ENCODE measurements at regions not wholly inside any gene's neighbourhood (a gene's known extent, or its start where the extent isn't known, plus 50 kb on each side); places are given as distances from the start of the nearest gene placed in this dataset.

GRCh38 chr13:84297251-84297650 is 415.0 kb upstream of the SLITRK1 start:
- TF ChIP-seq POLR2A (IDR thresholded peaks at IDR 0.05; ENCODE audit: low read depth, low read length) (no peak), BHLHE40 (IDR thresholded peaks at IDR 0.05; ENCODE audit: low read depth, low read length) (no peak), MAFK (IDR thresholded peaks at IDR 0.05; ENCODE audit: low read depth, low read length) (no peak), RAD21 (IDR thresholded peaks at IDR 0.05; ENCODE audit: low read length) (no peak), FOS (IDR thresholded peaks at IDR 0.05; ENCODE audit: low read depth, low read length) (no peak), SMC3 (IDR thresholded peaks at IDR 0.05; ENCODE audit: low read depth, low read length) (no peak), NFE2L2 (IDR thresholded peaks at IDR 0.05; ENCODE audit: low read depth, low read length) (no peak), MXI1 (IDR thresholded peaks at IDR 0.05; ENCODE audit: borderline replicate concordance, low read depth, low read length) (no peak), RFX5 (IDR thresholded peaks at IDR 0.05; ENCODE audit: low read depth, low read length) (no peak), USF2 (IDR thresholded peaks at IDR 0.05; ENCODE audit: low read depth, low read length) (no peak), CHD1 (IDR thresholded peaks at IDR 0.05; ENCODE audit: low read depth, low read length) (no peak)
- TF ChIP-seq, protein P1, sequence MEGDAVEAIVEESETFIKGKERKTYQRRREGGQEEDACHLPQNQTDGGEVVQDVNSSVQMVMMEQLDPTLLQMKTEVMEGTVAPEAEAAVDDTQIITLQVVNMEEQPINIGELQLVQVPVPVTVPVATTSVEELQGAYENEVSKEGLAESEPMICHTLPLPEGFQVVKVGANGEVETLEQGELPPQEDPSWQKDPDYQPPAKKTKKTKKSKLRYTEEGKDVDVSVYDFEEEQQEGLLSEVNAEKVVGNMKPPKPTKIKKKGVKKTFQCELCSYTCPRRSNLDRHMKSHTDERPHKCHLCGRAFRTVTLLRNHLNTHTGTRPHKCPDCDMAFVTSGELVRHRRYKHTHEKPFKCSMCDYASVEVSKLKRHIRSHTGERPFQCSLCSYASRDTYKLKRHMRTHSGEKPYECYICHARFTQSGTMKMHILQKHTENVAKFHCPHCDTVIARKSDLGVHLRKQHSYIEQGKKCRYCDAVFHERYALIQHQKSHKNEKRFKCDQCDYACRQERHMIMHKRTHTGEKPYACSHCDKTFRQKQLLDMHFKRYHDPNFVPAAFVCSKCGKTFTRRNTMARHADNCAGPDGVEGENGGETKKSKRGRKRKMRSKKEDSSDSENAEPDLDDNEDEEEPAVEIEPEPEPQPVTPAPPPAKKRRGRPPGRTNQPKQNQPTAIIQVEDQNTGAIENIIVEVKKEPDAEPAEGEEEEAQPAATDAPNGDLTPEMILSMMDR (conservative IDR thresholded peaks at IDR 0.05; ENCODE audit: low read depth, low read length), result no peak

Measured in IMR-90 (cell line).